Posterior vena cava (tissue), 2 donors: ENCODE measurements at regions not wholly inside any gene's neighbourhood (a gene's known extent, or its start where the extent isn't known, plus 50 kb on each side); places are given as distances from the start of the nearest gene placed in this dataset.

Experiments
- DNase-seq: peaks from one replicate; pipeline ENCODE4 v3.0.0-alpha.2; 2020; ENCODE audit warnings: low spot score
- intact Hi-C, 2 donors: fragments of 100-400 bp; cut with DNase I; formaldehyde crosslinking; loops; one replicate each; pipeline versions ENCODE4 v1.14.1 to v1.14.2; 2022 to 2023
- donor health status: DM: yes; HTN: yes; CAD: no.
- donor health status: DM: yes; HTN: yes; CAD: no.

- DNase-seq = no peak
- intact Hi-C loops = no loop called here
Measured at GRCh38 chr12:13701502-13701901, 279.9 kb downstream of the GRIN2B start.

GRCh38 chr12:13697973-13698372, 283.4 kb downstream of the GRIN2B start:
- no peak for DNase-seq
- intact Hi-C loops = no loop called here

- DNase-seq = no peak
- intact Hi-C loops = no loop called here
Measured at GRCh38 chr12:13695781-13696180, 285.6 kb downstream of the GRIN2B start.

- intact Hi-C loops = no loop called here
- DNase-seq = no peak
Measured at GRCh38 chr12:13692332-13692731, 289.1 kb downstream of the GRIN2B start.

GRCh38 chr12:13691598-13691997, 289.8 kb downstream of the GRIN2B start:
- intact Hi-C loops = no loop called here
- DNase-seq = no peak

GRCh38 chr12:13687633-13688032, 293.8 kb downstream of the GRIN2B start:
- no peak for DNase-seq
- intact Hi-C loops = no loop called here

- DNase-seq = no peak
- intact Hi-C loops = no loop called here
Measured at GRCh38 chr12:13686260-13686659, 295.1 kb downstream of the GRIN2B start.

- intact Hi-C loops = no loop called here
- DNase-seq = no peak
Measured at GRCh38 chr12:13680916-13681315, 300.5 kb downstream of the GRIN2B start.

GRCh38 chr12:13676880-13677279, 304.5 kb downstream of the GRIN2B start:
- intact Hi-C loops = no loop called here
- no peak for DNase-seq

GRCh38 chr12:13670285-13670866, 311.0 kb downstream of the GRIN2B start:
- no peak for DNase-seq
- intact Hi-C loops = no loop called here

- intact Hi-C loops = loop anchor here in 1 of 2 donors (10.0 kb wide), 1 partner anchor 394 kb away; no protein-coding TSS in a partner anchor
- no peak for DNase-seq
Measured at GRCh38 chr12:13668880-13669279, 312.5 kb downstream of the GRIN2B start.

- no peak for DNase-seq
- intact Hi-C loops = loop anchor here in 1 of 2 donors (10.0 kb wide), 1 partner anchor 392 kb away; no protein-coding TSS in a partner anchor
Measured at GRCh38 chr12:13666806-13667205, 314.6 kb downstream of the GRIN2B start.

GRCh38 chr12:13661005-13661887, 320.2 kb downstream of the GRIN2B start:
- intact Hi-C loops = loop anchor here in 1 of 2 donors (10.0 kb wide), 1 partner anchor 386 kb away; no protein-coding TSS in a partner anchor
- peak; percentile 76 for DNase-seq

- intact Hi-C loops = no loop called here
- DNase-seq = no peak
Measured at GRCh38 chr12:13654456-13654855, 326.9 kb downstream of the GRIN2B start.

GRCh38 chr12:13652105-13652504, 329.3 kb downstream of the GRIN2B start:
- DNase-seq = no peak
- intact Hi-C loops = no loop called here

- intact Hi-C loops = no loop called here
- no peak for DNase-seq
Measured at GRCh38 chr12:13635709-13636108, 345.7 kb downstream of the GRIN2B start.

- DNase-seq = no peak
- intact Hi-C loops = no loop called here
Measured at GRCh38 chr12:13631873-13632272, 349.5 kb downstream of the GRIN2B start.

- DNase-seq = no peak
- intact Hi-C loops = no loop called here
Measured at GRCh38 chr12:13630354-13630753, 351.0 kb downstream of the GRIN2B start.

- no peak for DNase-seq
- intact Hi-C loops = no loop called here
Measured at GRCh38 chr12:13628067-13628466, 353.3 kb downstream of the GRIN2B start.

- DNase-seq = no peak
- intact Hi-C loops = no loop called here
Measured at GRCh38 chr12:13627536-13627935, 353.9 kb downstream of the GRIN2B start.

GRCh38 chr12:13613297-13613696, 368.1 kb downstream of the GRIN2B start:
- DNase-seq = no peak
- intact Hi-C loops = no loop called here
